Nephron progenitor cell (in vitro differentiated cells): ENCODE measurements at regions not wholly inside any gene's neighbourhood (a gene's known extent, or its start where the extent isn't known, plus 50 kb on each side); places are given as distances from the start of the nearest gene placed in this dataset.

Experiments
- DNase-seq: peaks from one replicate; pipeline ENCODE4 v3.0.0; 2021
- H3K27ac Mint-ChIP-seq: 2 replicates; pipeline ENCODE4 v1.8.0; 2021; ENCODE audit warnings: mild to moderate bottlenecking, moderate library complexity, mixed read lengths
- H3K27me3 Mint-ChIP-seq: 2 replicates; pipeline ENCODE4 v1.8.0; 2021; ENCODE audit warnings: mild to moderate bottlenecking, low read depth, mixed read lengths; ENCODE audit not compliant: poor library complexity
- H3K36me3 Mint-ChIP-seq: 2 replicates; pipeline ENCODE4 v1.8.0; 2021; ENCODE audit warnings: low read depth, mixed read lengths
- H3K4me1 Mint-ChIP-seq: 2 replicates; pipeline ENCODE4 v1.8.0; 2021; ENCODE audit warnings: mixed read lengths
- H3K4me3 Mint-ChIP-seq: 2 replicates; pipeline ENCODE4 v1.8.0; 2021; ENCODE audit warnings: mild to moderate bottlenecking, moderate library complexity, mixed read lengths
- H3K9me3 Mint-ChIP-seq: 2 replicates; pipeline ENCODE4 v1.8.0; 2021; ENCODE audit warnings: mild to moderate bottlenecking, moderate library complexity, mixed read lengths
- CTCF ChIP-seq: fragments of 200-600 bp; sonication (generic); IDR thresholded peaks from 2 replicates; pipeline ENCODE4 v1.5.0; 2021; ENCODE audit warnings: antibody characterized with exemption

DNA sequence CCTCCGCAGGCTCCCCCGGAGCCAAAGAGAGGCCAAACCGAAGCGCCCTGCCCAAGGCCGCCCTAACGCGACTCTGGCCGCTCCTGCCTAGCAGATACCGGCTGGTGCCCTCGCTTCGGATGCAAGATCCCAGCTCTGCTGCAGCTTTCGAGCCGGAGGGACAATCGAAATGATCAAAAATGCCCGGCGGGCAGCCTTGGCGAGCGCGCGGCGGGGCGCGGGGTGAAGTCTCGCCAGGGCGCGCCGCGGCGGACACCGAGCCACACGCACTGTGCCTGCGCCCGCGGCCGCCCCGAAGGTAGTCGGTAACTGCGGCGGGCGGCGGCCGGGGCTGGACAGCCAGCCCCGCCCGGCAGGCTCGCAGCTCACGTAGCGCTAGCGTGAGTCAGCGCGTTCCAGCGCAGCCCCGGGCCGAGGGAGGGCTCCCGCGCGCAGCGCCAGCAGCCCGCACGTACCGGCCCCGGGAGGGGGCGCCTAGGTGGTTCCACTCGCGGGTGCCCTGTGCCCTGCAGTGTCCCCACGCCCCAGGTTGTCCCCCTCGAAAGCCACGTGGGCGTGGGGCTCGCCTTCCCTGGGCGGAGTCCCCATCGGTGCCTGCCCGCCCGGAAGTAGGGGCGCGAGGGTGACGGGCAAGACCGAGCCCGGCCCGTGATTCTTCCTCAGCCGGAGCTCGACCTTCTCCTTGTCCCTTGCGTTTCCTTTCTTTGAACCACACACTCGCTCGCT lies 109.2 kb upstream of the EGLN3 start:
- Mint-ChIP-seq H3K4me3 (peak overlapping the region; percentile 82), H3K9me3 (no peaks in the 10 kb centered on the region), H3K27ac (peak overlapping the region; percentile 56), H3K27me3 (peaks cover 2% of the 10 kb centered on the region), H3K36me3 (no peaks in the 10 kb centered on the region), H3K4me1 (peaks cover 52% of the 10 kb centered on the region)
- TF ChIP-seq CTCF, result no peak
- DNase-seq, result peak; percentile 79

DNA sequence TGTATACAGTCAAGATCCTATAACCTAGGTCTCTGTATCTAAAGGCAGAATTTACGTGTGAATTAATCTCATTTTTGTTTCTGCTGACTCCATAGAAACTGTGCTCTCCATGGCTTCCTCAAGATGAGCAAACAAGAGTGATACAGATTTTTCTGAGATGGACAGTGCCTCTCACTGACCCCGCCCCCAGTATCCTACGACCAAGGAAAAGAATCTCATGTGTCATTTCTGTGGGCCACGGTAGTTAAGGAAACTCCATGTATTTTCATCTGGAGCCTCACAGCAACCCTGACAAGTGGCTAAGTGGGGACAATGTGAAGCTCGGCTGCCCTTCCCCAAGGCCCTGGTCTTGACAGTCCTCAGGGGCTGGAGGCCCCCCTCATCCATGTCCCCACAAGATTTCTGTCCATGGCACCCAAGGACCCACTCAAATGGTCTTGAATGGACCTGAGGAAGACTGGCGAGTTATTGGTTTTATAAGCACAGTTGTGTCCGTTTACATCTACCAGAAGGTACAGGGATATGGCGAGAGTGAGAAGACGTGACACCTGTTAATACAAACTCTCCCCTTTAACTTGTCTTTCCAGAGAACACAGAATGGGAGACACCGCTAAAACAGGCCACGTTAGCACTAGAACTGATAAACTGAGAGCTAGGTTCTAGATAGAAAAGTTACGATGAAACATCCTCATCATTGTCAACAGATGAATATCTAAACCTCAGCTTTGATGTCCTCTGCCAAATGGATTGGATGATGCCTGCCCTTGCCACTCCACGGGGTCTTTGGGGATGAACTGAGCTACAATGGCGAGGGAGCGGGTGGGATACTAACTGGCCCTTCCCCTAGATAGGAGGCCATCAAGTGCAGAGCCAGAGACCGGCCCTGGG lies 108.4 kb upstream of the EGLN3 start:
- Mint-ChIP-seq H3K9me3 (no peaks in the 10 kb centered on the region), H3K4me1 (peaks cover 55% of the 10 kb centered on the region), H3K4me3 (peak overlapping the region; percentile 76), H3K36me3 (no peaks in the 10 kb centered on the region), H3K27ac (no peak overlapping the region), H3K27me3 (peaks cover 2% of the 10 kb centered on the region)
- no peak for DNase-seq
- no peak for TF ChIP-seq CTCF

DNA sequence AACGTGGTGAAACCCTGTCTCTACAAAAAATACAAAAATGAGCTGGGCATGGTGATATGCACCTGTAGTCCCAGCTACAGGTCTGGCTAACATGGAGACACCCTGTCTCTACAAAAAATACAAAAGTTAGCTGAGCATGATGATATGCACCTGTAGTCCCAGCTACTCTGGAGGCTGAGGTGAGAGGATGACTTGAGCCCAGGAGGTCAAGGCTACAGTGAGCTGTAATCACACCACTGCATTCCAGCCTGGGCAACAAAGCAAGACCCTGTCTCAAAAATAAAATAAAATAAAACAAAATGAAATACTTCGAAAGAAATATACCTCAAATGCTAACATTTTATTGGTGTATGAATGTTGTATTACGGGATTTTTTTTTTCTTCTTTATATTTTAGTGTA lies 107.6 kb upstream of the EGLN3 start:
- no peak for TF ChIP-seq CTCF

DNA sequence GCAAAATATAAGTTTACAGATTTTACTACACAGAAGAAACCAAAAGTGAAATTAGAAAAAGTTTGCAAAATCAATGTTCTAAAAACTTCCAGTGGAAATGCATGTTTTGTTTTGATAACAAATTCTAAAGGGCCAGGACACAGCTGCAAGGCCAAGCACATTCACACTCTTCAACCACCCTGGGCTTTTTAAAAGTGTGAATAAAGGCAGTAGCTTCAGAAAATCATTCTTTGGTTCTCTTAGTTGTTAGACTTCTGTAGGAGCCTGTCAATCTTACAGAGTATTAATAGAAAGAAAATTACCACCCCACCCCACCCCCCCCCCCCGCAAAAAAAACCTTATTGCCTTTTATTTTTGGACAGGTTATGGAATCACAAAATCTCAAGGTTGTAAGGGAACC lies 105.2 kb upstream of the EGLN3 start:
- no peak for DNase-seq
- Mint-ChIP-seq H3K36me3 (no peaks in the 10 kb centered on the region), H3K27me3 (peaks cover 5% of the 10 kb centered on the region), H3K27ac (no peak overlapping the region), H3K9me3 (no peaks in the 10 kb centered on the region), H3K4me1 (peaks cover 42% of the 10 kb centered on the region), H3K4me3 (no peak overlapping the region)
- TF ChIP-seq CTCF, result no peak

More for the DNA sequence above, 107.6 kb upstream of the EGLN3 start:
- Mint-ChIP-seq H3K4me1 (peaks cover 55% of the 10 kb centered on the region), H3K36me3 (no peaks in the 10 kb centered on the region), H3K4me3 (no peak overlapping the region), H3K27me3 (peaks cover 2% of the 10 kb centered on the region), H3K9me3 (no peaks in the 10 kb centered on the region), H3K27ac (no peak overlapping the region)
- DNase-seq, result no peak

GRCh38 chr14:34055157-34055950 lies 104.5 kb upstream of the EGLN3 start:
- no peak overlapping the region for H3K4me3 Mint-ChIP-seq
- H3K36me3 Mint-ChIP-seq, result no peaks in the 10 kb centered on the region
- H3K27ac Mint-ChIP-seq, result no peak overlapping the region
- no peak for TF ChIP-seq CTCF
- peaks cover 39% of the 10 kb centered on the region for H3K4me1 Mint-ChIP-seq
- H3K9me3 Mint-ChIP-seq, result no peaks in the 10 kb centered on the region
- DNase-seq, result no peak
- peaks cover 10% of the 10 kb centered on the region for H3K27me3 Mint-ChIP-seq
